Activated CD4-positive, alpha-beta memory T cell treated with anti-CD3 and anti-CD28 coated beads for 36 hours (primary cell): ENCODE measurements at regions not wholly inside any gene's neighbourhood (a gene's known extent, or its start where the extent isn't known, plus 50 kb on each side); places are given as distances from the start of the nearest gene placed in this dataset.

Source experiments
- CTCF ChIA-PET: fragments of 350-600 bp; sonication (Branson Sonifier 250); formaldehyde crosslinking; loops from one replicate; lab custom pipeline; 2021; ENCODE audit warnings: antibody characterized with exemption, inconsistent platforms; lab: Charles Lee
- POLR2A ChIA-PET: fragments of 350-600 bp; sonication (Branson Sonifier 250); formaldehyde crosslinking; loops from one replicate; lab custom pipeline; 2021; ENCODE audit warnings: antibody characterized with exemption; lab: Charles Lee
- DNase-seq: peaks from one replicate; pipeline ENCODE4 v3.0.0-alpha.2; 2020
- H3K27ac Mint-ChIP-seq: one replicate; pipeline ENCODE4 v1.8.0; 2021; ENCODE audit warnings: mixed read lengths
- H3K27me3 Mint-ChIP-seq: one replicate; pipeline ENCODE4 v1.8.0; 2021; ENCODE audit warnings: mixed read lengths
- H3K36me3 Mint-ChIP-seq: one replicate; pipeline ENCODE4 v1.8.0; 2021; ENCODE audit warnings: mixed read lengths
- H3K4me1 Mint-ChIP-seq: one replicate; pipeline ENCODE4 v1.8.0; 2021; ENCODE audit warnings: low read depth, mixed read lengths
- H3K4me3 Mint-ChIP-seq: one replicate; pipeline ENCODE4 v1.8.0; 2021; ENCODE audit warnings: mild to moderate bottlenecking, mixed read lengths
- H3K9me3 Mint-ChIP-seq: one replicate; pipeline ENCODE4 v1.8.0; 2021; ENCODE audit warnings: mixed read lengths
- intact Hi-C: fragments of 100-400 bp; cut with micrococcal nuclease; formaldehyde crosslinking; loops from one replicate; pipeline ENCODE4 v1.15.1; 2023

DNA sequence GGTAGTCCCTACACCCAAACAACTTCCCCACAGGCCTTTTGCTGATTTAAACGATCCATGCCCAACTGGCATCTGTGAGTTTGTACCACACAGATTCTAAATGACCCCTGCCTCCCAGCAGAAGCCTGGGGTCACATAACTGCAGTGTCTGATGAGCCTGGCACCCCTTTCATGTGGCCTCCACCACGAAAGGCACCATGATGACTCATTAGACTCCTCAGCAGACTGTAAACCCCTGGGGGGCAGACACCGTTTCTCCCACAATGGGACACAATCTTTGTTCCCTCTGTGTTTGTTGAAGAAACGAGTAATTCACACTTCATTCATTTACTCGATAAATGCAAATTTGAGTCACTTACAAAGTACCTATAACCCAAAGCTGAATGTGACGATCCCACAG lies 81.6 kb downstream of the CCDC185 start:
- intact Hi-C loops, result no loop called here
- peaks cover 16% of the 10 kb centered on the region for H3K27me3 Mint-ChIP-seq
- CTCF ChIA-PET, result no interaction called here
- DNase-seq, result no peak
- POLR2A ChIA-PET, result interaction anchor here (0.9 kb wide), 1 partner anchor 9 kb away, joined by 3 read pairs; no protein-coding TSS in a partner anchor
- no peaks in the 10 kb centered on the region for H3K4me1 Mint-ChIP-seq
- H3K36me3 Mint-ChIP-seq, result no peaks in the 10 kb centered on the region
- H3K9me3 Mint-ChIP-seq, result no peaks in the 10 kb centered on the region
- H3K4me3 Mint-ChIP-seq, result no peak overlapping the region
- no peak overlapping the region for H3K27ac Mint-ChIP-seq

DNA sequence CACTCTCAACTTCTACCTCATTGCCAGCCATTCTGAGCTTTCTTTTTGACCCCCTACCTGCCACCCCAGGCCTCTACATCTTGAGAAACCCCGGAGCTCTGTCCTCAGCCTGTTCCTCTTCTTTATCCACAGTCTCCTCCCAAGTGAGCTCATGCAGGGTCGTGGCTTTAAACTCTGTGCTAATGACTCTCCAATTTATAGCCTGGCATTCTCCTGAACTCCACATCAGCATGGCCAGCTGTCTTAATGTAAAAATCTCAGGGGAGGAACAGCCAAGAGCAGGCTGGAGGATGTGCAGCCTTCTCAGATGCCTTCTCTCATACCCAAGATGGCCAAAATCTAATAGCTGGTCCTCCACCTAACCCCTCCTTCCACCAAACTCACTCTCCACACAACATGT lies 84.2 kb downstream of the CCDC185 start:
- H3K27me3 Mint-ChIP-seq, result peaks cover 20% of the 10 kb centered on the region
- H3K4me3 Mint-ChIP-seq, result no peak overlapping the region
- POLR2A ChIA-PET, result no interaction called here
- H3K27ac Mint-ChIP-seq, result no peak overlapping the region
- CTCF ChIA-PET, result no interaction called here
- no peak for DNase-seq
- intact Hi-C loops, result no loop called here
- peaks cover 1% of the 10 kb centered on the region for H3K9me3 Mint-ChIP-seq
- no peaks in the 10 kb centered on the region for H3K36me3 Mint-ChIP-seq
- H3K4me1 Mint-ChIP-seq, result peaks cover 3% of the 10 kb centered on the region

DNA sequence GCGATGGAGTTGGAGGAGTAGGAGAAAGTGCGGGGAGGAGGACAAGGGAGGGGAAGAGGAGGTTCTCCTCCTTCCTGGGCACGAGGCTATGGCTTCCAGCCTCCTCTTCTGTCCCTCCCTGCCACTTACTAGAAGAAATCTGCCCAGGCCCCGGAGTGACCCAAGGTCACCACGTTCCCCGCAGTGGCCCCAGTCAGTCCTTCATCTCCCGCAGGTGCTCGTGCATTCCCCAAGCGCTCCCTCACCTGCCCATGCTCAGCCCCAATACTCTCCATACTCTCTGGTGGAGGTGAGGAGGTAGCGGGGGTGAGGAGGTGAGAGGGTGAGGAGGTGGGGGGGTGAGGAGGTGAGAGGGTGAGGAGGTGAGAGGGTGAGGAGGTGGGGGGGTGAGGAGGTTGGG lies 85.4 kb downstream of the CCDC185 start:
- POLR2A ChIA-PET, result no interaction called here
- Mint-ChIP-seq H3K36me3 (no peaks in the 10 kb centered on the region), H3K9me3 (peaks cover 4% of the 10 kb centered on the region), H3K27ac (no peak overlapping the region), H3K4me3 (no peak overlapping the region), H3K4me1 (peaks cover 9% of the 10 kb centered on the region), H3K27me3 (peaks cover 20% of the 10 kb centered on the region)
- intact Hi-C loops, result no loop called here
- DNase-seq, result no peak
- CTCF ChIA-PET, result no interaction called here

DNA sequence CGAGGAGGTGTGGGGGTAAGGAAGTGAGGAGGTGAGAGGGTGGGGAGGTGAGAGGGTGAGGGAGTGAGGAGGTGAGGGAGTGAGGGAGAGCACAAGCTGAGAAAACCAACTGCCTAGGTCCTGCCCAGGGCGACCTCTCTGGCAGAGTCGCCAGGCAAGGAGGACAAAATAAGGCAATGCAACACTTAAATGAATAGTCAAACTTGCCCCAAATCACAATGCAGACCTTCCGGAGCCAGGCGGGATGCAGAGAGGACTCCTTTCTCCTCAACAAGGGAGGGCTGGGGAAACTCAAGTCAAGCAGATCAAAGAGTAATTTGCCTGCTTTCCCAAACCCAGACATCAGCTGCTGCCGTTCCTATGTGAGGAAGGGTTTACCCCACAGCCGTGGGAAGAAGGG lies 86.0 kb downstream of the CCDC185 start:
- H3K36me3 Mint-ChIP-seq, result no peaks in the 10 kb centered on the region
- ChIA-PET POLR2A (no interaction called here), CTCF (no interaction called here)
- no peak overlapping the region for H3K4me3 Mint-ChIP-seq
- no peak for DNase-seq
- H3K27ac Mint-ChIP-seq, result no peak overlapping the region
- peaks cover 9% of the 10 kb centered on the region for H3K4me1 Mint-ChIP-seq
- peaks cover 4% of the 10 kb centered on the region for H3K9me3 Mint-ChIP-seq
- H3K27me3 Mint-ChIP-seq, result peaks cover 20% of the 10 kb centered on the region
- intact Hi-C loops, result no loop called here

DNA sequence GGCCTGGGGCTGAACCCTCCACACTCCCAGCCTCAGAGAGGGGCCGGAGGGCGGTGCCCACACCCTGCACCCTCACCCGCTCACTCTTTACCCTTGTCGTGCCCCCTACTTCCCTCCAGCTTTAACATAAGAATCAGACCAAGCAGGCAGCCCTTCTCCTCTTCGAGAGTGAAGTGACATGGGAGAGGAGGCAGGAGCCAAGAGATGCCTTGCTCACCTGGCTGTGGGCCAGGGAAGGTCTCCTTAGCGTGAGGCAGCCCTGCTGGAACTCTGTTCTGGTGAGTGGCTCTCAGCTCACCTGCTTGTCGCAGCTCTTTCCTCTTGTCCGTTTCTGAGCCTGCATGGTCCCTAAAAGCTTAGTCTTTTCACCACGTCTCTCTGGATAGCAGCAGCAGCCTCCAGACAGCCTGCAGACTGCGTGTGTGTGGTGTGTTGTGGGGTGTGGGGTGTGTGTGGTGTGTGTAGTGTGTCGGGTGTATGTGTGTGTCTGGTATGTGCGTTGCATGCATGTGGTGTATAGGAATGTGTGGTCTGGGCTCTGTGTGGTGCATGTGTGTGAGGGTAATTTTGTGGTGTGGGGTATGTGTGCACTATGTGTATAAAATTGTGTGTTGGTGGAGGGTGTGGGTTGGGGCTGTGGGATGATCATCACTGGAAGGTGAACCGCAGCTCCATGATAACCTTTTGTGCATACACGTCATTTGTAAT lies 86.7 kb downstream of the CCDC185 start:
- CTCF ChIA-PET, result no interaction called here
- no peak overlapping the region for H3K27ac Mint-ChIP-seq
- H3K4me1 Mint-ChIP-seq, result peaks cover 9% of the 10 kb centered on the region
- peaks cover 18% of the 10 kb centered on the region for H3K27me3 Mint-ChIP-seq
- no peak overlapping the region for H3K4me3 Mint-ChIP-seq
- POLR2A ChIA-PET, result interaction anchor here (0.5 kb wide), 1 partner anchor 149 kb away, joined by 3 read pairs; no protein-coding TSS in a partner anchor
- no peak for DNase-seq
- intact Hi-C loops, result no loop called here
- no peaks in the 10 kb centered on the region for H3K36me3 Mint-ChIP-seq
- peaks cover 4% of the 10 kb centered on the region for H3K9me3 Mint-ChIP-seq

DNA sequence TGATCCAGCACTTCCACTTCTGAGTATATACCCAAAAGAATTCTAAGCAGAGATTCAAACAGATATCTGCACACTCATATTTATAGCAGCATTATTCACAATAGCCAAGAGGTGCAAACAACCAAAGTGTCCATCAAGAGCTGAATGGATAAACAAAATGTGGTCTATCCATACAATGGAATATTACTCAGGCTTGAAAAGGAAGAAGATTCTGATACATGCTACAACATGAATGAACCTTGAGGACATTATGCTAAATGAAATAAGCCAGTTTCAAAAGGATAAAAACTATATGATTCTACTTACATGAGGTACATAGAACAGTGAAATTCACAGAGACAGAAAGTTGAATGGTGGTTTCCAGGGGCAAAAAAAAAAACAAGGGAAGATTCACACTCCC lies 88.9 kb downstream of the CCDC185 start:
- no peak for DNase-seq
- ChIA-PET CTCF (no interaction called here), POLR2A (no interaction called here)
- peaks cover 4% of the 10 kb centered on the region for H3K9me3 Mint-ChIP-seq
- intact Hi-C loops, result no loop called here
- H3K4me3 Mint-ChIP-seq, result no peak overlapping the region
- H3K4me1 Mint-ChIP-seq, result peaks cover 12% of the 10 kb centered on the region
- no peak overlapping the region for H3K27ac Mint-ChIP-seq
- H3K27me3 Mint-ChIP-seq, result peaks cover 10% of the 10 kb centered on the region
- H3K36me3 Mint-ChIP-seq, result no peaks in the 10 kb centered on the region

DNA sequence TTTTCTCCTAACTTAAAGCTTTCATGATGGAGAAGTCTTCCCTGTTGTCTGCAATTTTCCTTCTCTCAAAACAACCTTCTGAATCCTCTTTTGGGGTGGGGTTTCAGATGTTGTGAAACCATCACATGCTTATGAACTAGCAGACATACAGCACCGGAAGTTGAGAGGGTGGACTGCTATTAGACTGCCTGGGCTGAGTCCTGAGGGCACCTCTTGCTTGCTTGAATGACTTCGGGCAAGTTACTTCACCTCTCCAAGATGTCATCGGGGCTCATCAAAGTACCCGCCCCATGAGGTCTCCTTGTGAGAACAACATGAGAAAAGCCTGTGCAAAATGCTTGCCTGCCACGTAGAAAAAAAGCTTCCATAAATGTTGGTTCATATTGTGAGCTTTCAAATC lies 89.6 kb downstream of the CCDC185 start:
- ChIA-PET POLR2A (no interaction called here), CTCF (interaction anchor here (0.8 to 1.5 kb wide), 2 partner anchors 12 to 349 kb away, joined by 3 to 5 read pairs; no protein-coding TSS in a partner anchor)
- no peak for DNase-seq
- intact Hi-C loops, result no loop called here
- H3K9me3 Mint-ChIP-seq, result peaks cover 4% of the 10 kb centered on the region
- H3K4me3 Mint-ChIP-seq, result no peak overlapping the region
- no peak overlapping the region for H3K27ac Mint-ChIP-seq
- H3K27me3 Mint-ChIP-seq, result peaks cover 8% of the 10 kb centered on the region
- H3K36me3 Mint-ChIP-seq, result no peaks in the 10 kb centered on the region
- peaks cover 12% of the 10 kb centered on the region for H3K4me1 Mint-ChIP-seq

DNA sequence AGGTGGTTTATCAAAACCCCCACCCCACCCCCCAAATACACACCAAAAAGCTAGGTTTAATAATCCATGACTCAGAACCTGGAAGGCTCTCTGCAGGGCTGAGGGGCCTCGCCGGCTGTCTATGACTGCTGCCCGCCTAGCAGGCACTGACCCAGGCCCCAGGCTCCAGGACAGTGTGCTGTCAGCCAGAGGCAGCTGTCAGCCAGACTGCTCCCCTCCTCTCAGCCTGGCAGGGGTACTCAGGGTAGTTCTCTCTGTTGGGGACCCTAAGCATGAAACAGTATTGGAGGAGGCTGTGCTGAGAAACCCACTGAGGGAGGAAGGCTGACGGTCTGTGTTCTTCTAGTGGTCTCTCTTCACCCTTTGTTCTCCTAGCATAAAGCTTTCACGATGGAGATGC lies 90.3 kb downstream of the CCDC185 start:
- no peak overlapping the region for H3K4me3 Mint-ChIP-seq
- peaks cover 4% of the 10 kb centered on the region for H3K9me3 Mint-ChIP-seq
- peaks cover 7% of the 10 kb centered on the region for H3K27me3 Mint-ChIP-seq
- intact Hi-C loops, result no loop called here
- no peak for DNase-seq
- no peaks in the 10 kb centered on the region for H3K36me3 Mint-ChIP-seq
- no peak overlapping the region for H3K27ac Mint-ChIP-seq
- POLR2A ChIA-PET, result interaction anchor here (1.2 kb wide), 1 partner anchor 8 kb away, joined by 3 read pairs; no protein-coding TSS in a partner anchor
- CTCF ChIA-PET, result interaction anchor here (1.5 kb wide), 1 partner anchor 350 kb away, joined by 5 read pairs; no protein-coding TSS in a partner anchor
- H3K4me1 Mint-ChIP-seq, result peaks cover 12% of the 10 kb centered on the region

DNA sequence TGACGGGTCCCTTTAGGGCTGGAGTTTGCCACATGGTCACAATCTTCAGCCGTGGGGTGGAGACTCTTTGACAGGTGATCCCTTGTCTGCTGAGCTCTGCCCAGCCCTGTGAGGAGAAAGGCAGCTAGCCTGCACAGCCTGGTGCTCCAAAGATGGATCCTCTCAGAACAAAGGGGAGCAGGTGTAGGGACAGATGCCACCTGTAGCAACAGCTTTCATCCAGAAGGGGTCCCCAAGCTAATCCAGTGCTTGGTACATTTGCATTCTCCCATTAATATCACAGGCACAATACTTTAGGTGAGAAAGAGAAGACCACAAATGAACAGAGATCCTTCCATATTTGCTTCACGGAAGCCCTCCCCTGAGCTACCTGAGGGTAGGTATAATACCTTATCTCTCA lies 93.2 kb downstream of the CCDC185 start:
- DNase-seq, result no peak
- peaks cover 4% of the 10 kb centered on the region for H3K9me3 Mint-ChIP-seq
- intact Hi-C loops, result no loop called here
- H3K4me3 Mint-ChIP-seq, result no peak overlapping the region
- H3K4me1 Mint-ChIP-seq, result peaks cover 12% of the 10 kb centered on the region
- H3K27me3 Mint-ChIP-seq, result no peaks in the 10 kb centered on the region
- POLR2A ChIA-PET, result no interaction called here
- CTCF ChIA-PET, result no interaction called here
- H3K36me3 Mint-ChIP-seq, result no peaks in the 10 kb centered on the region
- H3K27ac Mint-ChIP-seq, result no peak overlapping the region

DNA sequence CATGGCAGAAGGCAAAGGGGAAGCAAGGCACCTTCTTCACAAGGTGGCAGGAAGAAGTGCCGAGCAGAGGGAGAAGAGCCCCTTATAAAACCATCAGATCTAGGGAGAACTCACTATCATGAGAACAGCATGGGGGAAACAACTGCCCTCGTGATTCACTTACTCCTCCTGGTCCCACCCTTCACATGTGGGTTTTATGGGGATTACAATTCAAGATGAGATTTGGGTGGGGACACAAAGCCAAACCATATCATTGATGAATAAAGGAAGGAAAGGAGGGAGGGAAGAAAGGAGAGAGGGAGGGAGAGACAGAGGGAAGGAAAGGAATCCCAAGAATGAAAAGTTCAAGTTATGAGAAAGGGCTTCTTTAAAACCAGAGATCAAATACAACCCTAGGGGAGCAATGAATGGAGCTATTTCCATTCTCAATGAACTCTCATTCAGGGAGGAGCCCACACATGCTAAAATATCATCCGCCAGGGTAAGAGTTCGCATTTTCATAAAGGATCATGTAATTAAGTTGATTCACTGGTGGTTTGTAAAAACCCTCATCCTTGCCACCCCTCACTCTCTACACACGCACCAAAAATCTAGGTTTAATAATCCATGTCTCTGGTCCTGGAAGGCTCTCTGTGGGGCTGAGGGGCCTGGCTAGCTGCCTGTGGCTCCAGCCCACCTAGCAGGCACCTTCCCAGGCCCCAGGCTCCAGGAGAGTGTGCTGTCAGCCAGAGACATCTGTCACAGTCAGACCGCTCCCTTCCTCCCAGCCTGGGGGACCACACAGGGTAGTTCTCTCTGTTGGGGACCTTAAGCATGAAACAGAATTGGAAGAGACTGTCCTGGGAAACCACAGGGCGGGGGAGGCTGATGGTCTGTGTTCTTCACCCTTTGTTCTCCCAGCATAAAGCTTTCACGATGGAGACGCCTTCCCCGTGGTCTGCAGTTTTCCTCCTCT lies 94.0 kb downstream of the CCDC185 start:
- intact Hi-C loops, result no loop called here
- Mint-ChIP-seq H3K36me3 (no peaks in the 10 kb centered on the region), H3K27ac (no peak overlapping the region), H3K4me1 (peaks cover 12% of the 10 kb centered on the region), H3K27me3 (no peaks in the 10 kb centered on the region), H3K4me3 (no peak overlapping the region), H3K9me3 (peaks cover 4% of the 10 kb centered on the region)
- CTCF ChIA-PET, result no interaction called here
- no peak for DNase-seq
- POLR2A ChIA-PET, result no interaction called here

DNA sequence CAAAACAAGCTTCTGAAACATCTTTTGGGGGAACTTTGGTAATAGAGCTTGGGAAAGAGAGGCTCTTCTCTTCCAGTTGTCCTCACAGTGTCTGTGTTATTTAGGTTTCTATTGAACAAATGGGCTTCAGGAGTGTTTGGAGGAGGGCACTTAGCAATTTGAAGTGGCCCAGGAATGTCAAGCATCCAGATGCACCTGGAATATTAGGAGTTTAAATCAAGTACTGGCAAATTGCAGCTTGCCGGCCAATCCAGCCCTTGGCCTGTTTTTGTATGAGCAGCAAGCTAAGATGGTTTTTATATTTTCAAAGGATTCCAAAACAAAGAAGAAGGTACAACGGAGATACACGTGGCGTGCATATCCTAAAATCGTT lies 94.7 kb downstream of the CCDC185 start:
- ChIA-PET POLR2A (no interaction called here), CTCF (no interaction called here)
- H3K27me3 Mint-ChIP-seq, result no peaks in the 10 kb centered on the region
- H3K36me3 Mint-ChIP-seq, result no peaks in the 10 kb centered on the region
- H3K4me3 Mint-ChIP-seq, result no peak overlapping the region
- H3K9me3 Mint-ChIP-seq, result no peaks in the 10 kb centered on the region
- peaks cover 5% of the 10 kb centered on the region for H3K4me1 Mint-ChIP-seq
- no peak overlapping the region for H3K27ac Mint-ChIP-seq
- DNase-seq, result no peak
- intact Hi-C loops, result no loop called here

DNA sequence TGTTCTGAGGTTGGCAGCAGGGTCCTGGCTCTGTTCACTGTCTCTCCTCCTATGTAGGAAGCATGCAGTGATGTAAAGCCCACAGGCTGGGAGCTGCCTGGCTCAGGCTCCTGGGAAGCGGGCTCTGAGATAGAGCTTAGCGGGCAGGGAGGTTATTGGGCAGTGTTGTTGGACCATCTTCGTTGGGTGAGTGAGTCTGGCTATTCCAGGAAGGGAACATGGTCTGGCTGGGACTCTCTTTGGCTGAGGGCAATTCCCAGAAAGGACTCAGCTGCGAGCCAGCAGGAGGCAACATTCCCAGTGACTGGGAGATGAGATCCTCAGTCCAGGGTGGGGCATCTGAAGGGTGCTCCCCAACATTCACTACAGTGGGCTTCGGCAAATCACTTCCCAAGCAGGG lies 96.2 kb downstream of the CCDC185 start:
- Mint-ChIP-seq H3K27me3 (no peaks in the 10 kb centered on the region), H3K36me3 (no peaks in the 10 kb centered on the region), H3K4me1 (peaks cover 3% of the 10 kb centered on the region), H3K9me3 (no peaks in the 10 kb centered on the region), H3K4me3 (no peak overlapping the region), H3K27ac (no peak overlapping the region)
- intact Hi-C loops, result no loop called here
- DNase-seq, result no peak
- ChIA-PET POLR2A (no interaction called here), CTCF (no interaction called here)
